ENCODE measurements at regions not wholly inside any gene's neighbourhood (a gene's known extent, or its start where the extent isn't known, plus 50 kb on each side); places are given as distances from the start of the nearest gene placed in this dataset.

DNA sequence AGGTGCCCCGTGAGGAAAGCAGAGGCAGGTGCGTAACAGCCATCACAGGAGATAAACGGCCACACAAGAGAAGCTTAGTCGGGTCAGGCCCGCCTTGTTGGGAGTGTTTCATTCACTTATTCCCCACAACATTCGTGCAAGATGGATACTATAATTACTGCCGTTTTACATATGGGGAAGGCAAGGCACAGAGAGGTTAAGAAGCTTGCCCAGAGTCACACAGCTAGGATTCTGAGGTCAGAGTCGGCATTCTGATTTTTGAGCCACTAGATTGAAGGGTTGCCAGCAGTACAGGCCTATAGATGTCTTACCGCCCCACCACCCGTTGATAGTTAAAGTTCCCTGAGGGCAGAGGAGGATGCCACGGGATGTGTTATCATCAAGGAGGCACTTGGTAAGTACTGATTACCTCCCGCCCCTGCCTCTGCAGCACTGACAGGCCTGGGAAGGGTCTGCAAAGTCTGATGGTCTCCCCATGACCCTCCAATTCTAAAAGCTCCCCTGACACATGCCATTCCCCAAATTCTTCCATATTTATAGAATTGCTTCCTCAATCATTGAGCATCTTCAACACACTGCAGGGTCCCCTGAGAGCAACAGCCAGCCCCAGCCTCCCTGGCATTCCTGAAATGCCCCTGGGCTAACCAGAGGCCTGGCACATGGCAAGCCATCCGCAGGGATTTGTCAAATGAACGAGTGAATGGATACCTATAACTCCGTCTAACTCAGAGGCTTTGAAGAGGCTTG, 74.7 kb upstream of the CLDN14 start:
- TF ChIP-seq, protein P1, sequence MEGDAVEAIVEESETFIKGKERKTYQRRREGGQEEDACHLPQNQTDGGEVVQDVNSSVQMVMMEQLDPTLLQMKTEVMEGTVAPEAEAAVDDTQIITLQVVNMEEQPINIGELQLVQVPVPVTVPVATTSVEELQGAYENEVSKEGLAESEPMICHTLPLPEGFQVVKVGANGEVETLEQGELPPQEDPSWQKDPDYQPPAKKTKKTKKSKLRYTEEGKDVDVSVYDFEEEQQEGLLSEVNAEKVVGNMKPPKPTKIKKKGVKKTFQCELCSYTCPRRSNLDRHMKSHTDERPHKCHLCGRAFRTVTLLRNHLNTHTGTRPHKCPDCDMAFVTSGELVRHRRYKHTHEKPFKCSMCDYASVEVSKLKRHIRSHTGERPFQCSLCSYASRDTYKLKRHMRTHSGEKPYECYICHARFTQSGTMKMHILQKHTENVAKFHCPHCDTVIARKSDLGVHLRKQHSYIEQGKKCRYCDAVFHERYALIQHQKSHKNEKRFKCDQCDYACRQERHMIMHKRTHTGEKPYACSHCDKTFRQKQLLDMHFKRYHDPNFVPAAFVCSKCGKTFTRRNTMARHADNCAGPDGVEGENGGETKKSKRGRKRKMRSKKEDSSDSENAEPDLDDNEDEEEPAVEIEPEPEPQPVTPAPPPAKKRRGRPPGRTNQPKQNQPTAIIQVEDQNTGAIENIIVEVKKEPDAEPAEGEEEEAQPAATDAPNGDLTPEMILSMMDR (conservative IDR thresholded peaks at IDR 0.05; ENCODE audit: low read depth, low read length), result no peak
- TF ChIP-seq EZH2 (IDR thresholded peaks at IDR 0.05; ENCODE audit: low read length, unreplicated experiment), result no peak
